Liver (tissue), 8 donors: ENCODE measurements at regions not wholly inside any gene's neighbourhood (a gene's known extent, or its start where the extent isn't known, plus 50 kb on each side); places are given as distances from the start of the nearest gene placed in this dataset.

ENCODE experiments used
- DNase-seq: peaks from one replicate; pipeline ENCODE4 v3.0.0-alpha.2; 2017; ENCODE audit warnings: low spot score
- H3K27ac ChIP-seq, 2 donors: one replicate each; pipeline ENCODE4 v1.7.0; 2013; ENCODE audit warnings: inconsistent platforms in 2 of 2, low read length in 2 of 2, control low read depth in 1 of 2, low read depth in 1 of 2, mild to moderate bottlenecking in 1 of 2
- H3K27me3 ChIP-seq, 4 donors: one replicate each; pipeline versions ENCODE4 v1.6.1 to v1.7.0; 2013; ENCODE audit warnings: low read length in 3 of 4, inconsistent platforms in 1 of 4, mild to moderate bottlenecking in 1 of 4, moderate library complexity in 1 of 4; ENCODE audit not compliant: control insufficient read depth in 4 of 4, insufficient read depth in 4 of 4
- H3K36me3 ChIP-seq, 4 donors: one replicate each; pipeline versions ENCODE4 v1.6.1 to v1.7.0; 2013; ENCODE audit warnings: low read length in 3 of 4, mild to moderate bottlenecking in 3 of 4, low read depth in 1 of 4, moderate library complexity in 1 of 4; ENCODE audit not compliant: control insufficient read depth in 4 of 4, insufficient read depth in 3 of 4
- H3K4me1 ChIP-seq, 4 donors: one replicate each; pipeline versions ENCODE4 v1.6.1 to v1.7.0; 2013; ENCODE audit warnings: low read length in 3 of 4, mild to moderate bottlenecking in 3 of 4, moderate library complexity in 1 of 4; ENCODE audit not compliant: control insufficient read depth in 4 of 4, insufficient read depth in 4 of 4
- H3K4me3 ChIP-seq, 3 donors: one replicate each; pipeline versions ENCODE4 v1.6.1 to v1.7.0; 2013; ENCODE audit warnings: low read length in 3 of 3, control low read depth in 1 of 3, low read depth in 1 of 3, mild to moderate bottlenecking in 1 of 3
- H3K9ac ChIP-seq, 2 donors: one replicate each; pipeline ENCODE4 v1.7.0; 2013; ENCODE audit warnings: low read length in 2 of 2, mild to moderate bottlenecking in 2 of 2, moderate library complexity in 2 of 2, control low read depth in 1 of 2, low read depth in 1 of 2
- H3K9me3 ChIP-seq, 4 donors: one replicate each; pipeline versions ENCODE4 v1.6.1 to v1.7.0; 2013; ENCODE audit warnings: low read length in 3 of 4; ENCODE audit not compliant: control insufficient read depth in 4 of 4
- ATF3 ChIP-seq: IDR thresholded peaks from 2 replicates; pipeline ENCODE4 v1.6.1; 2016; ENCODE audit warnings: antibody characterized with exemption
- CTCF ChIP-seq: fragments of 150-350 bp; IDR thresholded peaks from 2 replicates; pipeline ENCODE4 v1.5.1; 2017; ENCODE audit warnings: improper control_type of control experiment, low read depth, low read length; ENCODE audit not compliant: missing input control
- EGR1 ChIP-seq, 2 donors: IDR thresholded peaks; 2 replicates each; pipeline ENCODE4 v1.6.1; 2016 to 2018; ENCODE audit warnings: antibody characterized with exemption in 2 of 2, low read depth in 2 of 2
- FOXA1 ChIP-seq: IDR thresholded peaks from 2 replicates; pipeline ENCODE4 v1.6.1; 2016; ENCODE audit warnings: antibody characterized with exemption
- FOXA2 ChIP-seq: IDR thresholded peaks from 2 replicates; pipeline ENCODE4 v1.6.1; 2016; ENCODE audit warnings: antibody characterized with exemption
- GABPA ChIP-seq, 2 donors: IDR thresholded peaks in 1 of 2; conservative IDR thresholded peaks in 1 of 2; 2 replicates each; pipeline ENCODE4 v1.6.1; 2016; ENCODE audit warnings: antibody characterized with exemption in 2 of 2, mild to moderate bottlenecking in 1 of 2, moderate library complexity in 1 of 2
- HNF4A ChIP-seq, 2 donors: conservative IDR thresholded peaks; 2 replicates each; pipeline ENCODE4 v1.6.1; 2016; ENCODE audit warnings: antibody characterized with exemption in 2 of 2, mild to moderate bottlenecking in 2 of 2
- HNF4G ChIP-seq: IDR thresholded peaks from 2 replicates; pipeline ENCODE4 v1.6.1; 2016; ENCODE audit warnings: antibody characterized with exemption
- JUND ChIP-seq, 2 donors: IDR thresholded peaks; 2 replicates each; pipeline ENCODE4 v1.6.1; 2016; ENCODE audit warnings: antibody characterized with exemption in 2 of 2
- MAX ChIP-seq: IDR thresholded peaks from 2 replicates; pipeline ENCODE4 v1.6.1; 2016; ENCODE audit warnings: antibody characterized with exemption
- NR2F2 ChIP-seq: IDR thresholded peaks from 2 replicates; pipeline ENCODE4 v1.6.1; 2016; ENCODE audit warnings: antibody characterized with exemption
- RAD21 ChIP-seq, 2 donors: IDR thresholded peaks; 2 replicates each; pipeline ENCODE4 v1.6.1; 2016; ENCODE audit warnings: antibody characterized with exemption in 2 of 2, mild to moderate bottlenecking in 2 of 2
- REST ChIP-seq: IDR thresholded peaks from 2 replicates; pipeline ENCODE4 v1.6.1; 2016; ENCODE audit warnings: antibody characterized with exemption, mild to moderate bottlenecking
- RXRA ChIP-seq, 2 donors: IDR thresholded peaks; 2 replicates each; pipeline ENCODE4 v1.6.1; 2017 to 2018; ENCODE audit warnings: antibody characterized with exemption in 2 of 2, mild to moderate bottlenecking in 1 of 2
- SP1 ChIP-seq: IDR thresholded peaks from 2 replicates; pipeline ENCODE4 v1.6.1; 2018; ENCODE audit warnings: antibody characterized with exemption, mild to moderate bottlenecking
- TAF1 ChIP-seq: conservative IDR thresholded peaks from 2 replicates; pipeline ENCODE4 v1.6.1; 2016; ENCODE audit warnings: antibody characterized with exemption, mild to moderate bottlenecking
- ZBTB33 ChIP-seq: IDR thresholded peaks from 2 replicates; pipeline ENCODE4 v1.6.1; 2016; ENCODE audit warnings: antibody characterized with exemption
- WGBS: extraction: QIAGEN DNeasy Blood & Tissue Kit; methylation state at CpG from one replicate; pipeline ENCODE4 v1.1.7; 2013; 5-methylcytosine and 5-hydroxymethylcytosine counted together
- donor health status: healthy.
- donor health status: healthy.
- donor health status: healthy.
- donor health status: healthy.
- donor health status: healthy.

- Histone ChIP-seq H3K27ac (no peak overlapping the region), H3K4me3 (no peak overlapping the region), H3K4me1 (no peaks in the 10 kb centered on the region), H3K9ac (no peak overlapping the region), H3K27me3 (no peaks in the 10 kb centered on the region), H3K9me3 (no peaks in the 10 kb centered on the region), H3K36me3 (no peaks in the 10 kb centered on the region)
- TF ChIP-seq HNF4G, result no peak
- no peak for TF ChIP-seq GABPA (IDR thresholded peaks at IDR 0.05 in 1 of 2, conservative IDR thresholded peaks at IDR 0.05 in 1 of 2)
- no peak for DNase-seq
- WGBS, result 79% methylated on average over 2 of the region's 2 CpGs
Measured at GRCh38 chr9:80204054-80204453, 632.3 kb downstream of the TLE4 start.

- H3K27me3 ChIP-seq, result no peaks in the 10 kb centered on the region
- DNase-seq, result no peak
- H3K27ac ChIP-seq, result no peak overlapping the region
- no peak overlapping the region for H3K9ac ChIP-seq
- H3K36me3 ChIP-seq, result no peaks in the 10 kb centered on the region
- H3K4me3 ChIP-seq, result no peak overlapping the region
- H3K9me3 ChIP-seq, result no peaks in the 10 kb centered on the region
- H3K4me1 ChIP-seq, result no peaks in the 10 kb centered on the region
- TF ChIP-seq ATF3 (no peak), EGR1 (IDR thresholded peaks at IDR 0.05; ENCODE audit: low read depth in 2 of 2) (no peak), REST (no peak), NR2F2 (no peak), HNF4A (conservative IDR thresholded peaks at IDR 0.05) (no peak), GABPA (IDR thresholded peaks at IDR 0.05 in 1 of 2, conservative IDR thresholded peaks at IDR 0.05 in 1 of 2) (no peak), TAF1 (no peak), RXRA (IDR thresholded peaks at IDR 0.05) (no peak), CTCF (no peak), ZBTB33 (no peak), FOXA1 (no peak), RAD21 (IDR thresholded peaks at IDR 0.05) (no peak), MAX (no peak), JUND (IDR thresholded peaks at IDR 0.05) (no peak), FOXA2 (no peak), SP1 (no peak)
- WGBS, result 51% methylated on average over 1 of the region's 1 CpG
Measured at GRCh38 chr9:80197661-80198060, 625.9 kb downstream of the TLE4 start.
